ENCODE measurements at regions not wholly inside any gene's neighbourhood (a gene's known extent, or its start where the extent isn't known, plus 50 kb on each side); places are given as distances from the start of the nearest gene placed in this dataset.
"Not testable (repeated sequence)": the region's sequence is repeated elsewhere in the genome, so short reads cannot be mapped to it uniquely, and the experiment has no call there.

GRCh38 chr14:65966188-65966587 is 520.0 kb upstream of the CCDC196 start:
- DNase-seq (ENCODE audit: low read depth) = no peak

GRCh38 chr14:65972346-65972870 is 513.8 kb upstream of the CCDC196 start:
- no peak for DNase-seq (ENCODE audit: low read depth)

- no peak for DNase-seq (ENCODE audit: low read depth)
Measured at GRCh38 chr14:65972891-65973290, 513.3 kb upstream of the CCDC196 start.

GRCh38 chr14:65975865-65976264 is 510.3 kb upstream of the CCDC196 start:
- DNase-seq (ENCODE audit: low read depth) = no peak

GRCh38 chr14:65976761-65977404 is 509.3 kb upstream of the CCDC196 start:
- DNase-seq (ENCODE audit: low read depth) = no peak

- no peak for DNase-seq (ENCODE audit: low read depth)
Measured at GRCh38 chr14:65981192-65981843, 504.9 kb upstream of the CCDC196 start.

- no peak for DNase-seq (ENCODE audit: low read depth)
Measured at GRCh38 chr14:65986041-65986440, 500.1 kb upstream of the CCDC196 start.

- no peak for DNase-seq (ENCODE audit: low read depth)
Measured at GRCh38 chr14:65989981-65990380, 496.2 kb upstream of the CCDC196 start.

GRCh38 chr14:65991104-65991503 is 495.1 kb upstream of the CCDC196 start:
- DNase-seq (ENCODE audit: low read depth) = no peak

GRCh38 chr14:65991935-65992334 is 494.2 kb upstream of the CCDC196 start:
- not testable (repeated sequence) for DNase-seq (ENCODE audit: low read depth)

- no peak for DNase-seq (ENCODE audit: low read depth)
Measured at GRCh38 chr14:65993103-65993502, 493.1 kb upstream of the CCDC196 start.

- no peak for DNase-seq (ENCODE audit: low read depth)
Measured at GRCh38 chr14:65993996-65994395, 492.2 kb upstream of the CCDC196 start.

GRCh38 chr14:65997347-65997746 is 488.8 kb upstream of the CCDC196 start:
- no peak for DNase-seq (ENCODE audit: low read depth)

- DNase-seq (ENCODE audit: low read depth) = no peak
Measured at GRCh38 chr14:65999865-66000264, 486.3 kb upstream of the CCDC196 start.

- no peak for DNase-seq (ENCODE audit: low read depth)
Measured at GRCh38 chr14:66000766-66001165, 485.4 kb upstream of the CCDC196 start.

GRCh38 chr14:66001356-66001755 is 484.8 kb upstream of the CCDC196 start:
- no peak for DNase-seq (ENCODE audit: low read depth)

GRCh38 chr14:66003082-66003730 is 483.0 kb upstream of the CCDC196 start:
- no peak for DNase-seq (ENCODE audit: low read depth)

- DNase-seq (ENCODE audit: low read depth) = no peak
Measured at GRCh38 chr14:66005900-66006434, 480.2 kb upstream of the CCDC196 start.

GRCh38 chr14:66008631-66009030 is 477.5 kb upstream of the CCDC196 start:
- DNase-seq (ENCODE audit: low read depth) = no peak

- DNase-seq (ENCODE audit: low read depth) = no peak
Measured at GRCh38 chr14:66009089-66009488, 477.1 kb upstream of the CCDC196 start.

- DNase-seq (ENCODE audit: low read depth) = no peak
Measured at GRCh38 chr14:66010695-66011094, 475.5 kb upstream of the CCDC196 start.

GRCh38 chr14:66011855-66012254 is 474.3 kb upstream of the CCDC196 start:
- no peak for DNase-seq (ENCODE audit: low read depth)

GRCh38 chr14:66013607-66014006 is 472.6 kb upstream of the CCDC196 start:
- DNase-seq (ENCODE audit: low read depth) = not testable (repeated sequence)

All from T follicular helper cell (primary cell).